NCI-H2081 (cell line): ENCODE measurements at regions not wholly inside any gene's neighbourhood (a gene's known extent, or its start where the extent isn't known, plus 50 kb on each side); places are given as distances from the start of the nearest gene placed in this dataset.

ENCODE experiments used
- DNase-seq, 2 experiments: peaks; one replicate each; lab custom pipeline; 2025; lab: John Stamatoyannopoulos, UW

GRCh38 chr16:85544016-85544415, 69.1 kb upstream of the GSE1 start:
- DNase-seq, result no peak

- DNase-seq, result no peak
These were observed 68.5 kb upstream of the GSE1 start for GRCh38 chr16:85544668-85545067.

GRCh38 chr16:85545227-85545818, 67.8 kb upstream of the GSE1 start:
- no peak for DNase-seq

- DNase-seq, result no peak
These were observed 66.3 kb upstream of the GSE1 start for GRCh38 chr16:85546585-85547447.

GRCh38 chr16:85548375-85548774, 64.7 kb upstream of the GSE1 start:
- no peak for DNase-seq

- DNase-seq, result no peak
These were observed 63.2 kb upstream of the GSE1 start for GRCh38 chr16:85549766-85550421.

- DNase-seq, result no peak
These were observed 62.7 kb upstream of the GSE1 start for GRCh38 chr16:85550422-85550864.

- DNase-seq, result peak in 1 of 2 experiments; percentile 49
These were observed 61.9 kb upstream of the GSE1 start for GRCh38 chr16:85550953-85551924.

- DNase-seq, result no peak
These were observed 60.1 kb upstream of the GSE1 start for GRCh38 chr16:85552980-85553435.

- peak; percentile 25 to 58 for DNase-seq
These were observed 59.5 kb upstream of the GSE1 start for GRCh38 chr16:85553436-85554113.

- DNase-seq, result peak; percentile 64 to 72
These were observed 58.8 kb upstream of the GSE1 start for GRCh38 chr16:85554114-85554888.

- DNase-seq, result peak; percentile 60 to 73
These were observed 58.0 kb upstream of the GSE1 start for GRCh38 chr16:85554889-85555718.

GRCh38 chr16:85555719-85556455, 57.2 kb upstream of the GSE1 start:
- no peak for DNase-seq

GRCh38 chr16:85556456-85557082, 56.6 kb upstream of the GSE1 start:
- DNase-seq, result peak; percentile 26 to 63

GRCh38 chr16:85557083-85557970, 55.8 kb upstream of the GSE1 start:
- peak in 1 of 2 experiments; percentile 57 for DNase-seq

GRCh38 chr16:85557971-85558657, 55.0 kb upstream of the GSE1 start:
- DNase-seq, result peak; percentile 63 to 80

- DNase-seq, result no peak
These were observed 52.2 kb upstream of the GSE1 start for GRCh38 chr16:85560932-85561247.
